Brain microvascular endothelial cell (primary cell): ENCODE measurements at regions not wholly inside any gene's neighbourhood (a gene's known extent, or its start where the extent isn't known, plus 50 kb on each side); places are given as distances from the start of the nearest gene placed in this dataset.

Source experiments
- DNase-seq: peaks from one replicate; pipeline ENCODE4 v3.0.0-alpha.2; 2020
- H3K27ac ChIP-seq: fragments of 250-450 bp; sonication (Bioruptor Pico); 2 replicates; pipeline ENCODE4 v1.5.1; 2020; ENCODE audit warnings: mild to moderate bottlenecking, moderate library complexity
- H3K27me3 ChIP-seq: fragments of 250-450 bp; sonication (Bioruptor Pico); replicated peaks from 2 replicates; pipeline ENCODE4 v1.5.1; 2020; ENCODE audit warnings: mild to moderate bottlenecking
- H3K36me3 ChIP-seq: fragments of 250-450 bp; sonication (Bioruptor Pico); replicated peaks from 2 replicates; pipeline ENCODE4 v1.5.1; 2020; ENCODE audit warnings: mild to moderate bottlenecking
- H3K4me3 ChIP-seq: 2 replicates; pipeline ENCODE4 v1.5.1; 2011; ENCODE audit warnings: low read depth, mild to moderate bottlenecking, control low read depth, low read length, moderate library complexity
- in situ Hi-C: cut with HindIII; loops from 2 replicates; pipeline ENCODE4 v1.10.0; 2017; ENCODE audit warnings: low sequenced_read_pairs, low pct_ligation_motif_present
- TF ChIP-seq, protein P1 (sequence below): IDR thresholded peaks from 2 replicates; pipeline ENCODE4 v1.5.1; 2011; ENCODE audit warnings: low read depth, mild to moderate bottlenecking, moderate library complexity, low read length, control low read depth, inconsistent platforms; ENCODE audit errors: missing control alignments

- no peaks in the 10 kb centered on the region for H3K36me3 ChIP-seq
- in situ Hi-C loops: no loop called here
- H3K4me3 ChIP-seq: no peak overlapping the region
- TF ChIP-seq, protein P1, sequence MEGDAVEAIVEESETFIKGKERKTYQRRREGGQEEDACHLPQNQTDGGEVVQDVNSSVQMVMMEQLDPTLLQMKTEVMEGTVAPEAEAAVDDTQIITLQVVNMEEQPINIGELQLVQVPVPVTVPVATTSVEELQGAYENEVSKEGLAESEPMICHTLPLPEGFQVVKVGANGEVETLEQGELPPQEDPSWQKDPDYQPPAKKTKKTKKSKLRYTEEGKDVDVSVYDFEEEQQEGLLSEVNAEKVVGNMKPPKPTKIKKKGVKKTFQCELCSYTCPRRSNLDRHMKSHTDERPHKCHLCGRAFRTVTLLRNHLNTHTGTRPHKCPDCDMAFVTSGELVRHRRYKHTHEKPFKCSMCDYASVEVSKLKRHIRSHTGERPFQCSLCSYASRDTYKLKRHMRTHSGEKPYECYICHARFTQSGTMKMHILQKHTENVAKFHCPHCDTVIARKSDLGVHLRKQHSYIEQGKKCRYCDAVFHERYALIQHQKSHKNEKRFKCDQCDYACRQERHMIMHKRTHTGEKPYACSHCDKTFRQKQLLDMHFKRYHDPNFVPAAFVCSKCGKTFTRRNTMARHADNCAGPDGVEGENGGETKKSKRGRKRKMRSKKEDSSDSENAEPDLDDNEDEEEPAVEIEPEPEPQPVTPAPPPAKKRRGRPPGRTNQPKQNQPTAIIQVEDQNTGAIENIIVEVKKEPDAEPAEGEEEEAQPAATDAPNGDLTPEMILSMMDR: no peak
- H3K27me3 ChIP-seq: no peaks in the 10 kb centered on the region
- DNase-seq: no peak
- no peak overlapping the region for H3K27ac ChIP-seq
Observed at GRCh38 chr5:165521816-165522610, 2016.6 kb downstream of the MAT2B start.

- H3K4me3 ChIP-seq: no peak overlapping the region
- H3K36me3 ChIP-seq: no peaks in the 10 kb centered on the region
- TF ChIP-seq, protein P1: no peak
- H3K27ac ChIP-seq: no peak overlapping the region
- in situ Hi-C loops: no loop called here
- DNase-seq: peak; percentile 5
- H3K27me3 ChIP-seq: no peaks in the 10 kb centered on the region
Observed at GRCh38 chr5:165525271-165525670, 2019.9 kb downstream of the MAT2B start.

DNA sequence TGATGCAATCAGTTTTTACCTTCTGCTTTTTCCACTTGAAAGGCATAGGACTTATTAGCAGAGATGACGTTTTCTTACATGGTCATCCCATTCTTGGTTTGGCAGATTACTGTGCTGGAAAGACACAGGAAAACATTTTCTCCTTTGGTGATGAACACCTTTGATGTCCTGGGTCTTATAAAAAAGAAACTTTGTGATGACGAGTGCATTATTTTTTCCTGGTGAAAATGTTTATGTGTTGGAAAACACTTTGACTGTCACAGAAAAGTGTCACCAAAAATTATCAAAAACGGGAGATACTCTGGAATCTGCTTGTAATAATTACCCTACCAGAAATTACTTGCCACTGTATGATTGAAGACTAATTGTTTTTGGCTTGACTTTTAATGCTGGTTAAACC lies 2020.9 kb downstream of the MAT2B start:
- Histone ChIP-seq H3K4me3 (no peak overlapping the region), H3K36me3 (no peaks in the 10 kb centered on the region), H3K27ac (no peak overlapping the region), H3K27me3 (no peaks in the 10 kb centered on the region)
- TF ChIP-seq, protein P1: no peak
- DNase-seq: no peak
- in situ Hi-C loops: no loop called here

DNA sequence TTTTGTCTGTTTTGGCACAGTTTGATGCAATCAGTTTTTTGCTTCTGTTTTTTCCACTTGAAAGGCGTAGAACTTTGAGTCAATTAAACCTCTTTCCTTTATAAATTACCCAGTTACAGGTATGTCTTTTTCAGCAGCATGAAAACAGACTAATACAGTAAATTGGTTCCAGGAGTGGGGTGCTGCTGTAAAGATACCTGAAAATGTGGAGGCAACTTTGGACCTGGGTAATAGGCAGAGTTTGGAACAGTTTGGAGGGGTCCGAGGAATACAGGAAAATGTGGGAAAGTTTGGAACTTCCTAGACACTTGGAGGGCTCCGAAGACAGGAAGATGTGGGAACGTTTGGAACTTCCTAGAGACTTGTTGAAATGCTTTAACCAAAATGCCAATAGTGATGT lies 2022.2 kb downstream of the MAT2B start:
- Histone ChIP-seq H3K27me3 (no peaks in the 10 kb centered on the region), H3K36me3 (no peaks in the 10 kb centered on the region), H3K4me3 (no peak overlapping the region), H3K27ac (no peak overlapping the region)
- DNase-seq: no peak
- TF ChIP-seq, protein P1: no peak
- in situ Hi-C loops: no loop called here

GRCh38 chr5:165538065-165538464 lies 2032.6 kb downstream of the MAT2B start:
- TF ChIP-seq, protein P1: no peak
- no peak for DNase-seq
- Histone ChIP-seq H3K27me3 (no peaks in the 10 kb centered on the region), H3K36me3 (no peaks in the 10 kb centered on the region), H3K27ac (no peak overlapping the region), H3K4me3 (no peak overlapping the region)
- in situ Hi-C loops: no loop called here

DNA sequence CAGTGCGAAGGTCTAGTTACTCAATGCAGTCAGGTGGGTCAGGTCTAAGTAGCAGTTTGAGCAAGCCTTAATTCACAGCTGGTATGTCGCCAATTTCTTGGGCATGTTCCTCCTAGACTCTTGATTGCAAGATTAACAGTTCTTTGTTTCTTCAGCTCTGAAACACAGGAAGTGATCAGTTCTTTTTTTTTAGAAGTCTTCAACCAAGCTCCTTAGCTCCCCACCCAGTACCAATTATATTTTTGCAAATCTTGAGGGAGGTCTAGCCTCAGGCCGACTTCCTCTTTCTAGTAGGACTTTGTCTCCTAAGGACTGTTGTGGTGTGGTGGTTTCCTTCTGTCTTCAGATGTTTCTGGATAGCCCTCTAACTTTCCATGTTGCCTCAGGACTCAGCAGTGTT lies 2054.2 kb downstream of the MAT2B start:
- Histone ChIP-seq H3K4me3 (no peak overlapping the region), H3K36me3 (no peaks in the 10 kb centered on the region), H3K27ac (no peak overlapping the region), H3K27me3 (no peaks in the 10 kb centered on the region)
- TF ChIP-seq, protein P1: no peak
- in situ Hi-C loops: no loop called here
- no peak for DNase-seq
